Panc1 (cell line): ENCODE measurements at regions not wholly inside any gene's neighbourhood (a gene's known extent, or its start where the extent isn't known, plus 50 kb on each side); places are given as distances from the start of the nearest gene placed in this dataset.

Source experiments
- ATAC-seq: fragments of 200-7000 bp; cut with Tn5 transposase; 2 replicates; pipeline ENCODE4 v1.9.1; 2020; ENCODE audit warnings: mild to moderate bottlenecking, moderate library complexity
- BruUV-seq: library from RNA; stranded (reverse); fragments of 400-500 nt; replicated peaks from 2 replicates; lab custom pipeline; 2021; lab: Mats Ljungman, UMichigan
- CTCF ChIA-PET: fragments of 300-600 bp; sonication (Branson Sonifier 250); formaldehyde crosslinking; loops from one replicate; lab custom pipeline; 2022; ENCODE audit warnings: antibody characterized with exemption; lab: Charles Lee
- POLR2A ChIA-PET: fragments of 300-600 bp; sonication (Branson Sonifier 250); formaldehyde crosslinking; loops from one replicate; lab custom pipeline; 2022; ENCODE audit warnings: antibody characterized with exemption; lab: Charles Lee
- DNase-seq: peaks from one replicate; pipeline ENCODE4 v3.0.0-alpha.2; 2010; ENCODE audit warnings: low read depth, low spot score
- H3K27ac ChIP-seq: 2 replicates; pipeline ENCODE4 v1.5.1; 2011; ENCODE audit warnings: mild to moderate bottlenecking, low read length, inconsistent platforms
- H3K27me3 ChIP-seq: fragments of 200-500 bp; sonication (Bioruptor generic); 2 replicates; pipeline ENCODE4 v1.6.0; 2014; ENCODE audit warnings: low read length, inconsistent platforms; ENCODE audit not compliant: control insufficient read depth, insufficient read depth
- H3K36me3 ChIP-seq: fragments of 200-500 bp; sonication (Bioruptor generic); 2 replicates; pipeline ENCODE4 v1.5.1; 2014; ENCODE audit warnings: inconsistent platforms, mild to moderate bottlenecking, low read length, moderate library complexity; ENCODE audit not compliant: control insufficient read depth, insufficient read depth
- H3K4me1 ChIP-seq: 2 replicates; pipeline ENCODE4 v1.5.1; 2011; ENCODE audit warnings: inconsistent platforms, mild to moderate bottlenecking, low read length, moderate library complexity; ENCODE audit not compliant: control insufficient read depth, insufficient read depth
- H3K4me3 ChIP-seq, 2 experiments: 2 replicates each; pipeline ENCODE4 v1.5.1; 2011 to 2012; ENCODE audit warnings: low read depth in 2 of 2, low read length in 2 of 2, mild to moderate bottlenecking in 2 of 2, inconsistent platforms in 1 of 2, moderate library complexity in 1 of 2
- H3K9me3 ChIP-seq: fragments of 200-500 bp; sonication (Bioruptor generic); 2 replicates; pipeline ENCODE4 v1.5.1; 2014; ENCODE audit warnings: low read depth, mild to moderate bottlenecking, inconsistent platforms, low read length, moderate library complexity; ENCODE audit not compliant: control insufficient read depth, insufficient read depth
- POLR2AphosphoS5 ChIP-seq: IDR thresholded peaks from 2 replicates; pipeline ENCODE4 v1.6.1; 2012; ENCODE audit warnings: mild to moderate bottlenecking, low read depth, low read length, moderate library complexity
- SIN3A ChIP-seq: IDR thresholded peaks from 2 replicates; pipeline ENCODE4 v1.6.1; 2012; ENCODE audit warnings: low read depth, mild to moderate bottlenecking, low read length, moderate library complexity, borderline replicate concordance; ENCODE audit not compliant: insufficient read depth
- TCF7L2 ChIP-seq: IDR thresholded peaks from 2 replicates; pipeline ENCODE4 v1.6.1; 2011; ENCODE audit warnings: mild to moderate bottlenecking, low read depth, low read length, inconsistent platforms
- in situ Hi-C: cut with HindIII; loops from 2 replicates; pipeline ENCODE4 v1.10.0; 2016; ENCODE audit warnings: low sequenced_read_pairs, low pct_unique_long_range_greater_than_20kb
- intact Hi-C: fragments of 100-400 bp; cut with micrococcal nuclease; formaldehyde crosslinking; loops from one replicate; pipeline ENCODE4 v1.10.0; 2022; ENCODE audit not compliant: unreplicated experiment
- TF ChIP-seq, protein P1 (sequence below): fragments of 450-650 bp; IDR thresholded peaks from 2 replicates; pipeline ENCODE4 v1.5.1; 2017; ENCODE audit warnings: mild to moderate bottlenecking
- TF ChIP-seq, protein P2 (sequence below), 2 experiments: IDR thresholded peaks; 2 replicates each; pipeline ENCODE4 v1.6.1; 2011 to 2012; ENCODE audit warnings: low read depth in 2 of 2, control low read depth in 1 of 2, low read length in 1 of 2, mild to moderate bottlenecking in 1 of 2, moderate library complexity in 1 of 2; ENCODE audit not compliant: insufficient read depth in 1 of 2

DNA sequence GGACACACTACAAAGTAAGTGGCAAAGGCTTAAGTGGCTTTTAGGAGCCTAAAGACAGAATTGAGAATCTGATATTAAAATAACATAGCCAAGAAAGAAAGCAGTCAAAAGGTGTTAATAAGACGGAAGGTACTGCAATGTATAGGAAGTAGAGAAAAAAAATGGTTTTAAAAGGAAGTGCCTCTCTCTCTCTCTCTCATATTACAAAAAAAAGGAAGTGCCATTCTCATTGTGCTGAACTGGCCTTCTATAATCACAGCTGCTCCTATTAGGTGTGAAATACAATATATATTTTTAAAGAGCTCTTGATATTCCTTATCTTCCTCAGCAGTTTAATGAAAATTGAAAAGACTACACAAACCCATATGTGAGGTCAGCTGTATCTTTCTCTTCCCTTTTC, 199.4 kb upstream of the NPVF start:
- in situ Hi-C loops = no loop called here
- no peak for ATAC-seq
- DNase-seq = no peak
- TF ChIP-seq TCF7L2 = no peak
- TF ChIP-seq, protein P1, sequence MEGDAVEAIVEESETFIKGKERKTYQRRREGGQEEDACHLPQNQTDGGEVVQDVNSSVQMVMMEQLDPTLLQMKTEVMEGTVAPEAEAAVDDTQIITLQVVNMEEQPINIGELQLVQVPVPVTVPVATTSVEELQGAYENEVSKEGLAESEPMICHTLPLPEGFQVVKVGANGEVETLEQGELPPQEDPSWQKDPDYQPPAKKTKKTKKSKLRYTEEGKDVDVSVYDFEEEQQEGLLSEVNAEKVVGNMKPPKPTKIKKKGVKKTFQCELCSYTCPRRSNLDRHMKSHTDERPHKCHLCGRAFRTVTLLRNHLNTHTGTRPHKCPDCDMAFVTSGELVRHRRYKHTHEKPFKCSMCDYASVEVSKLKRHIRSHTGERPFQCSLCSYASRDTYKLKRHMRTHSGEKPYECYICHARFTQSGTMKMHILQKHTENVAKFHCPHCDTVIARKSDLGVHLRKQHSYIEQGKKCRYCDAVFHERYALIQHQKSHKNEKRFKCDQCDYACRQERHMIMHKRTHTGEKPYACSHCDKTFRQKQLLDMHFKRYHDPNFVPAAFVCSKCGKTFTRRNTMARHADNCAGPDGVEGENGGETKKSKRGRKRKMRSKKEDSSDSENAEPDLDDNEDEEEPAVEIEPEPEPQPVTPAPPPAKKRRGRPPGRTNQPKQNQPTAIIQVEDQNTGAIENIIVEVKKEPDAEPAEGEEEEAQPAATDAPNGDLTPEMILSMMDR = no peak
- TF ChIP-seq, protein P2, sequence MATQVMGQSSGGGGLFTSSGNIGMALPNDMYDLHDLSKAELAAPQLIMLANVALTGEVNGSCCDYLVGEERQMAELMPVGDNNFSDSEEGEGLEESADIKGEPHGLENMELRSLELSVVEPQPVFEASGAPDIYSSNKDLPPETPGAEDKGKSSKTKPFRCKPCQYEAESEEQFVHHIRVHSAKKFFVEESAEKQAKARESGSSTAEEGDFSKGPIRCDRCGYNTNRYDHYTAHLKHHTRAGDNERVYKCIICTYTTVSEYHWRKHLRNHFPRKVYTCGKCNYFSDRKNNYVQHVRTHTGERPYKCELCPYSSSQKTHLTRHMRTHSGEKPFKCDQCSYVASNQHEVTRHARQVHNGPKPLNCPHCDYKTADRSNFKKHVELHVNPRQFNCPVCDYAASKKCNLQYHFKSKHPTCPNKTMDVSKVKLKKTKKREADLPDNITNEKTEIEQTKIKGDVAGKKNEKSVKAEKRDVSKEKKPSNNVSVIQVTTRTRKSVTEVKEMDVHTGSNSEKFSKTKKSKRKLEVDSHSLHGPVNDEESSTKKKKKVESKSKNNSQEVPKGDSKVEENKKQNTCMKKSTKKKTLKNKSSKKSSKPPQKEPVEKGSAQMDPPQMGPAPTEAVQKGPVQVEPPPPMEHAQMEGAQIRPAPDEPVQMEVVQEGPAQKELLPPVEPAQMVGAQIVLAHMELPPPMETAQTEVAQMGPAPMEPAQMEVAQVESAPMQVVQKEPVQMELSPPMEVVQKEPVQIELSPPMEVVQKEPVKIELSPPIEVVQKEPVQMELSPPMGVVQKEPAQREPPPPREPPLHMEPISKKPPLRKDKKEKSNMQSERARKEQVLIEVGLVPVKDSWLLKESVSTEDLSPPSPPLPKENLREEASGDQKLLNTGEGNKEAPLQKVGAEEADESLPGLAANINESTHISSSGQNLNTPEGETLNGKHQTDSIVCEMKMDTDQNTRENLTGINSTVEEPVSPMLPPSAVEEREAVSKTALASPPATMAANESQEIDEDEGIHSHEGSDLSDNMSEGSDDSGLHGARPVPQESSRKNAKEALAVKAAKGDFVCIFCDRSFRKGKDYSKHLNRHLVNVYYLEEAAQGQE (IDR thresholded peaks at IDR 0.05; ENCODE audit: insufficient read depth in 1 of 2, low read depth in 2 of 2, low read length in 1 of 2) = no peak
- no peak for TF ChIP-seq SIN3A
- TF ChIP-seq POLR2AphosphoS5 = no peak
- Histone ChIP-seq H3K36me3 (no peaks in the 10 kb centered on the region), H3K4me3 (no peak overlapping the region), H3K4me1 (no peaks in the 10 kb centered on the region), H3K27ac (no peak overlapping the region), H3K27me3 (peaks cover 14% of the 10 kb centered on the region), H3K9me3 (no peaks in the 10 kb centered on the region)
- intact Hi-C loops = no loop called here
- ChIA-PET POLR2A (no interaction called here), CTCF (interaction anchor here (0.6 kb wide), 1 partner anchor 30 kb away, joined by 5 read pairs; no protein-coding TSS in a partner anchor)
- BruUV-seq = no TSS peak

DNA sequence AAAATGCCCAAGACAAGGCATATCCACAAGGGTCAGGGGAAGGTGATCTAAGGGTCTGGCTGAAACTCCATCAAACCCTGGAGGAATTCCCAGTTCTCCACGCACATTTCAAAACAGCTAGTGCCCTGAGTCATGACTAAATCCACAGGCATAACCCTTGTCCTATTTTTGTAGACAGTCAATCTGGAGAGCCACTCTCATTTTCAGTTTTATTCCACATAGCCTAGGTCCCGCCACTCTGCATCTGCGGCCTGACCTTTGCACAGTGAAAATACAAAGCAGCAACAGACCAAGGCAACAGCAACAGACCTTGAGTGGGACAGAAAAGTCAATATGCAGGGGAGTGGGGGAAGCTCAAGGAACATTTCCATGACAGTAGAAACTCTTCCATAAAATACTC, 201.4 kb upstream of the NPVF start:
- ATAC-seq = no peak
- CTCF ChIA-PET = no interaction called here

More for the DNA sequence above, 201.4 kb upstream of the NPVF start:
- Histone ChIP-seq H3K27me3 (peaks cover 9% of the 10 kb centered on the region), H3K27ac (no peak overlapping the region), H3K36me3 (no peaks in the 10 kb centered on the region), H3K4me1 (no peaks in the 10 kb centered on the region), H3K9me3 (no peaks in the 10 kb centered on the region), H3K4me3 (no peak overlapping the region)
- intact Hi-C loops = no loop called here
- no peak for DNase-seq
- POLR2A ChIA-PET = no interaction called here
- no TSS peak for BruUV-seq
- TF ChIP-seq TCF7L2 (no peak), SIN3A (no peak), POLR2AphosphoS5 (no peak)
- TF ChIP-seq, protein P2 (IDR thresholded peaks at IDR 0.05; ENCODE audit: insufficient read depth in 1 of 2, low read depth in 2 of 2, low read length in 1 of 2) = no peak
- TF ChIP-seq, protein P1 = no peak
- in situ Hi-C loops = no loop called here
